ENCODE measurements at regions not wholly inside any gene's neighbourhood (a gene's known extent, or its start where the extent isn't known, plus 50 kb on each side); places are given as distances from the start of the nearest gene placed in this dataset.

DNA sequence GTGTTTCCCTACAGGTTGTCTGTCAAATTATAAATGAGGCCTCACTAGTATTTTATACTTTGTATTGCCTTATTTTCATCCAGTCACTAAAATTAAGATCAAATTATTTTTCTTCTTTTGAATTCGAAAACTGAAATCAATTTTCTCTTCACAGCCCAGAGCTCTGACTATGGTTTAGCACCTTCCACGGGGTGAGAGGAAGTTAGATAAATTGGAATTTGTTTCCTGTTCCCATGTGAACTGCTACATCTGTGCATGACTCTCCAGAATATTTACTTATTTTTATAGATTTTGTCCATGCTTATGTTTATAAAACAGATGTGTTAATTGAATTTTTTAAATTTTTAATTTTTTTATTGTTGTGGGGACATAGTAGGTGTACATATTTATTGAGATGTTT lies 656.5 kb downstream of the IRS1 start:
- no peak for DNase-seq

DNA sequence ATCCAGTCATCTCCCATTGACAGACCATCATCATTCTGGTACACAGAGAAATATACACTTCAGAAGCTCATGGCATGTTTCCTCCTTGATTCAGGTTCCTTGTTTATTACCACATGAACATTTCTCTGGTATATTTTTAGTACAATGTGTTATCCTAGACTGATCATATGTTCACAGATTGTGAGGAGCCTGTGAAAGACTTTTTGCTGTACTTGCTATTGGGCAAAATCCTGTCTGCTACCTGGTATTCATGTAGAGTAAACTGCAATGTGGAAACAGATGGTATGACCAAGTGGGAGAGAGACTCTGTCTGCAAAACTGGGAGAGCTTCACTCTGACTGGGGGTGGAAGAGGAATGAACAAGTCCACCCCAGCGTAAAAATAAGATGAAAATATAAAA lies 657.2 kb downstream of the IRS1 start:
- DNase-seq, result no peak

- no peak for DNase-seq
Measured at GRCh38 chr2:226140594-226140993, 659.0 kb downstream of the IRS1 start.

GRCh38 chr2:226139759-226140158 lies 659.9 kb downstream of the IRS1 start:
- no peak for DNase-seq

DNA sequence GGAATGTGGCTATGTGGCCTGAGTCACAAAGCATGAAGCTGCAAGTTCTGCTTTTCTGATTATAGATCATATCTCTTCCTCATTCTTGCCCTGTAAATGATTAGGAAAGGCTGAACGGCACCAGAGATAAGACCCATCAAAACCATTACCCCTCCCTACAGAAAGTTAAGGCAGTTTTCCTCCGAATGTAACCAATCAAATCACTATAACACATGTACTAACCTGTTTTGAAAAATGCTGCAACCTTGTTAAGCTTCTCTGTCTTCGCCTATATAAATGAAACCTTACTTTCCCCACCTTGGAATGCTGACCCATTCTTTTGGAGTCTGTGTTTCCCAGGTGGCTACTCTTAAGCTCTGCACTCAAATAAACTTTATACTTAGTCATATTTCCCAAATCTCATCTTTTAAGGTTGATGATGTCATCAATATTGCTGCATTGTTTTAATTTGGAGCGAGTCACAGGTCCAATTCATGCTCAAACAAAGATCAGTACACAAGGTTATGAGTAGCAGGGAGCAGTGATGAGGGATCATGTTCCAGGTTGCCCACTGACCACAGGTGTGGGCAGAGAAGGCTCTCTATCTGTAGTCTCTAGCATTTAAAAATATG lies 662.3 kb downstream of the IRS1 start:
- DNase-seq, result no peak

GRCh38 chr2:226136739-226137138 lies 662.9 kb downstream of the IRS1 start:
- no peak for DNase-seq

DNA sequence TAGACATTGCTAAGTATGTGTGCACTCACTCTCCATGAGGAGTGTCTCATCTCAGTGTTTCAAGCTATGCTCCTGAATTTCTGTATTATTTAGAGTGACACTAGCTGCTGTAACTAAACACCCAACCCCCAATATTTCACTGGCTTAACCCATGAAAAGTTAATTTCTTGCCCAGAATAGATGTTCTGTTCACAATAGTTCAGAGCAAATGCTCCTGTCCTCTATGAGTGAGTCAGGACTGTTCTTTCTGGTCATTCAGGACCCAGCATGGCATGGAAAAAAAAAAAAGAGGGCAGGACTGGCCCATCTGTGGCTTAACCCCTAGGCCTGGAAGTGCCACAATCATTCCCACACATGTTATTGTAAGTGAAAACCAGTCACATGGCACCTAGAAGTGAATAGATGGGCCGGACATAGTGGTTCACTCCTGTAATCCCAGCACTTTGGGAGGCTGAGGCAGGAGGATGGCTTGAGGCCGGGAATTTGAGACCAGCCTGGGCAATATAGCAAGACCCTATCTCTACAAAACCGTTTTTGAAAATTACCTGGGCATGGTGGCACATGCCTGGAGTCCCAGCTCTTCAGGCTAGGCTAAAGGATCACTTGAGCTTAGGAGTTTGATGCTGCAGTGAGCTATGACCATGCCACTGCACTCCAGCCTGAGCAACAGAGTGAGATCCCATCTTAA lies 663.6 kb downstream of the IRS1 start:
- no peak for DNase-seq

DNA sequence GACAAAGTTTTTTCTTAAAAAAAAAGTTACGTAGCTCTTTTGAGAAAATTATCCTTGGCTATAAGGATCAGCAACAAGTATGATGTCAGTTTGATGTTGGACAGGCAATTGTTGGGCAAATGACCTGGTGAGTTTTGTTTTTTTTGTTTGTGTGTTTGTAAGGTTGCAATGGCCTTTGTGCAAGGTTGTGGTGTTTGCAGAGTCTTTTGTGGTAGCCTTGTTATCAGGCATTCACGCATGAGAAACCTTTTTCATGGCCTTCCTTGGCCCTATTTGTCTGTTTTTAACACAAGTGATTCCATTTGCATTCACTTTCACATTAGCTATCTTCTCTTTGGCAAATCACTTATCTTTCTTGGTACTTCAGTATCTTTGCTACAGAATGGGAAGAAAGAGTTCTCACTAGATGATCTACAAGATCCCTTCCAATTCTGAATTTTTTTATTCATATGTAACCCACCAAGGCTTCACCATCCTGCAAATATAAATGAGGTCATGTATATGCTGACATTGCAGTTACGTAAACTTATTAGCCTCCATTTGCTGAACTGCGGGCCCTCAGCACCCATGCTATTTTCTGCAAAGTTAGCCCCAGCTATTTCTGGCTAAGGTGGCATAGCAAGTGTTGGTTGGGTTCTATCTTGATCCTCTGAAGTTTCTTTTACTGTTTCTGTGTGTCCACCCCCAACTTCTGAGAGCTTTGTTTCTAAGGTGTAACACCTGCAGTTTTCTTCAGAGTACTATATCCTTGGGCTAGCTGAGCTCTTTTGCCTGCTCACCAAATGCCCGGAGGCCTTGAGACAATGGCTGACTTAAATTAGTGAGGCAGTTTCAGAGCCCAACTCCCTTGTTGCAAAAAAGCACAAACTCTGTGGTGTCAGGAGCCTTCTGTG lies 667.1 kb downstream of the IRS1 start:
- DNase-seq, result no peak

GRCh38 chr2:226131299-226131784 lies 668.3 kb downstream of the IRS1 start:
- DNase-seq, result no peak

DNA sequence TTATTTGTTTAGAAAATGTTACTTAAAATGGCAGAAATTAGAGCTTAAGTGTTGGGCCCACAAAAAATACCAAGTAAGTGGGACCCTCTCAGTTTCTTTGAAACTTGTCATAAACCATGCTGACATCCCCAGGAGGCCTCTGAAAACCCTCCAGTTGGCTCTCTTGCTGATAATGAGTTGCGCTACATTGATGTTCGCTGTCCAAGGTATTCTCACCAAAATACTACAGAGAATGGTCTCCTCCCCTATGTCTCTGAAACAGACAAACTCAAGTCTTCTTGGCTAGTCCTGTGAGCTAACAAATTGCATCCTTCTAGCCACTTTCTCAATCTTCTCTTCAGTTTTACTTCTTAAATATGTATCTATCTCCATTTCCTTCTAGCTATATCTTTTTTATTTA lies 669.4 kb downstream of the IRS1 start:
- no peak for DNase-seq

GRCh38 chr2:226127682-226128081 lies 671.9 kb downstream of the IRS1 start:
- no peak for DNase-seq

DNA sequence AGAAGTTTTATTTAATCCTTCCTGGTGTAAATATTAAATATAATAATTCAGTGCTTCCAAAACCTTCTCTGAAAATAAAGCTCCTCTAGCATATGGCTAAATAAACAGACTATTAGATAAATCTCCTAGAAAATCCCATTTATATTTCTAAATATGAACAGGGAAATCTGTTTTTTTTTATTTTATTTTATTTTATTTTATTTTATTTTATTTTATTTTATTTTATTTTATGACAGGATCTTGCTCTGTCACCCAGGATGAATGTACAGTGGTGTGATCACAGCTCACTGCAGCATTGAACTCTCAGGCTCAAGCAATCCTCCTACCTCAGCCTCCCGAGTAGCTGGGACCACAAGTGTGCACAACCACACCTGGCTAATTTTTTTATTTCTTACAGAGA lies 673.5 kb downstream of the IRS1 start:
- no peak for DNase-seq

DNA sequence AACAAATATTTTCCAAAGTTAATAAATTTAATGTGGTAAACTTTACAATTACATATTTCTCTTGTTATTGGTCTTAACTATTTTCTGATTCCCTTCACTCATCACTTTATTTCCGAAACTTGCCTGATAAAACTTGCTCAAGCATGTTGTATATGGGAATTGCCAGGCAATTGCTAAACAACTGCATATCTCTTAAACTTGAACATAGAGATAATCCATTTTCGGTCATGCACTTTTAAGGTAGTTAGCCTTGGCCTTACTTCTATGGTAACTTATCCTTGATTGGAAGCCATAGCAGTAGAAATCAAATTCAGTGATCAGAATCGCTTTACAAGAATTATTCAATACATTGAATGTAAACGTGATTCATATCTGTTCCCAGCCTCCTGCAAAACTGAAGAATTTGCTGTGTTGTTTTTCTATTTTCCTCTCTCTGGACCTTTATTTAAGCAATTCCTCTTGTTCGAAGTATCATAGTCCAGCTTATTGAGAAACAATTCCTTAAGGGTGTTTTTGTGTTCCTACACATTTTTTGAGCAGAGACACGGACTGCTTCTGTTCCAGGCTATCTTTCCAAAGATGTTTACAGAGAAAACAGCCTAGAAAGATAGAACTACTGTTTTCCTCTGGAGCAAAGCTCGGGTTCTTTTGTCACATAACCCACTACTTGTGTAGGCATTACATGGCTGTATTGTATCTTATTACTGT lies 674.3 kb downstream of the IRS1 start:
- DNase-seq, result no peak

- no peak for DNase-seq
Measured at GRCh38 chr2:226124548-226125011, 675.0 kb downstream of the IRS1 start.

DNA sequence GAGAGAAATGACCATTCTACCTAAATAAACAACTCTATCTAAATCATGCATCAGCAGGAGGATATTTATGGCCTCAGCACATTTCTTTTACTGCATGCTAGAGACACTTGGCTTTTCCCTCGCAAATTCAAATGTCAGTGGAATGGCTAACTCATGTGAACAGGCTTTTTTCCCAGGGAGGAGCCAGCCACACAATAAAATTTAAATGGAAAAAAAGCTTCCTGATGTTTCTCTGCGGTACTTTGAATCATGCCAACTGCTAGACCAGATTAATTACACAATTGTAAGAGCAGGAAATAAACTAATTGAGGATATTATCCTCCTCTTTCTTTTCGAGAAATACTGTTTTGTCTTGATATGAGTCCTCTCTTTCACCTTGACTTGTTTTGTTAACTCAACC lies 676.3 kb downstream of the IRS1 start:
- no peak for DNase-seq

DNA sequence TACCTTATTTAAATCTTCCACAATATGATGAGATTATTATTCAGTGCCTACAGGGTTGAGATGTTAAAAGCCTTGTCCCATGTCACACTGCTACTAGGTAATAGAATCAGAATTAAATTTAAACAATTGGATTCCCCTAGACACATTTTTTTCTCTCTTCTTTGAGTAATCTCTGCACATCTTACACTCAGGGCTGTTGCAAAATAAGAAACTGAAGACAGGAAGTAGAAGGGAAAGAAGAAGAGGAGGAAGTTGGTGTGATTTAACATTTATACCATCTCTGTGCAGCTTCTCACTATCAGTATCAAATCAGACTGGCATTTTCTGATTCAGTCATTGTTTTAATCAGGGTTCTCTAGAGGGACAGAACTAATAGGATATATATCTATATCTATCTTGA lies 677.6 kb downstream of the IRS1 start:
- DNase-seq, result no peak

- DNase-seq, result no peak
Measured at GRCh38 chr2:226121046-226121738, 678.4 kb downstream of the IRS1 start.

DNA sequence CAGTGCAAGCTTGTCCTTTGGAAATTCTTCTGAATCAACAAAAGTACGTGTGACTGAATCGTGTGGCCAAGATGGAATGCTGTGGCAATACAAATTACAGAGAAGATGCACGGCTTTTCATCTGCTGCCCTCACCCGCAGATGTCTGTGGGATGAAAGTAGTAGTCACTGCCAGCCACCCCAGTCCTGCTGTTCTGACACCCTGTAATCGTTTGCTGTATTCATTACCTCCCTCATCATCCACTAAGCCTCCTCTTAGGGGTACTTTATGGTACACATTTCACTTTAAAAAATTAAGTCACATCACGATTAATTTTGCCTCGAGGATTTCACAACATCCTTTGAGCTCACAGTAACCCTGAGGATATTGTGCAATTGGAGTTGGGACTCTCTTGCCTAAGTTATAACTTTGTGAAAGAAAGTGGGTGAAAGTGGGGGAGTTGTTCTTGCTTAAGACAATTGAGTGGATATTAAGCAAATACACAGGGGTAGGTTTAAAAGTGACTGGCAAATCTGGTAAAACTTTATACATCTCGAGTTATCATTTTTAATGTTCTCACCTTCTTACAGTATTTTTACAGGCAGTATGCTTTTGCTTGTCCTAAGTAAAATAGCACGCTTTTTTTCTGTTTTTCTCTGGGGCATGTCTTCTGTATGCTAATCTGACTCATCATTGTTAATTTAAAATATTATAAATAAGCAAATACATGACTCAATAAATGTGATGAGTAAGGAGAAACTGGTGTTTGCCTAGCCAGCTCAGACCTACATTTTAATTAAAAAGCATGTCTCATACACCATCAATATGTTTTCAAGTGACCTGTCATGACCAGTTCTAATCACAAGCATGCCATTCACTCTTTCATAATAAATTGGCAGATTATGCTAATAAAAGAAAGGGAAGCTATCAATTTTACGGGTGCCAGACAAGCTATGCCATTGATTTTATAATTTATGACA lies 680.9 kb downstream of the IRS1 start:
- DNase-seq, result no peak

GRCh38 chr2:226117510-226118065 lies 682.0 kb downstream of the IRS1 start:
- no peak for DNase-seq

GRCh38 chr2:226116346-226116745 lies 683.3 kb downstream of the IRS1 start:
- no peak for DNase-seq

GRCh38 chr2:226115832-226116200 lies 683.8 kb downstream of the IRS1 start:
- DNase-seq, result no peak
